GM21528 (cell line): ENCODE measurements at regions not wholly inside any gene's neighbourhood (a gene's known extent, or its start where the extent isn't known, plus 50 kb on each side); places are given as distances from the start of the nearest gene placed in this dataset.

Experiments
- ATAC-seq: cut with Tn5 transposase; IDR thresholded peaks from one replicate; pipeline ENCODE4 v1.9.1; 2021; ENCODE audit warnings: mild to moderate bottlenecking, moderate library complexity; ENCODE audit not compliant: unreplicated experiment, low FRiP score

DNA sequence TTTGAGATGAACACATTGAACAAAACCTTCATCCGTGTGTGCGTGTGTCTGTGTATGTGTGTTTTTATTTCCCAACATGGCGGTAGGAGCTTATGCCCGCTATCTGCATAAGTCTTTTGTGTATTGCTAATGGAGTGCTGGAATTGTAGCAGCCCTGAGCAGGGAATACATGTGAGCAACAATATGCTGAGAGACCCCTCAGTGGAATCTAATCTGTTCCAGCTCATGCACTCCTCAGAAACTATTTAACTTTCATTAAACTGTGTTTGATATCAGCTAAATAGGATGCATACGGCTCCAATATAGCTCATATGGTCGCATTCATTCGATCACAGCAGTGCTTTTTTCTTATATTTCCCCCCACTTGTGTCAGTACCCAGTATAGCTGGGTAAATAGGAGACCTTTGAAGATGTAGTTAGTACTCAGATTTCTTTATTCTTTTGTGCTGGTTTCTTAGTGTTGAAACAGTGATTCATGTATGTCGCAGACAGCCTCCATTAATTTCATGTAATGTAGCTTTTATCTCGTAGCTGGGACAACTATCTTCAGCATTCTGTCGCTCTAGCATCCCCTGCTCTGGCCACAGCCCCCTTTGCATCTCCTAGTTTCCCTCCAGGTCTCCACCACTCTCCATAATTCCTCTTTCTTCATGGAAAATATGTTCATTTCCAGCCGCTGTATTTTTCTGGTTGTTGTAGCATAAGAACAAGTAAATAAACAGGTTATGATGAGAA, 891.2 kb downstream of the BCL11A start:
- no peak for ATAC-seq

DNA sequence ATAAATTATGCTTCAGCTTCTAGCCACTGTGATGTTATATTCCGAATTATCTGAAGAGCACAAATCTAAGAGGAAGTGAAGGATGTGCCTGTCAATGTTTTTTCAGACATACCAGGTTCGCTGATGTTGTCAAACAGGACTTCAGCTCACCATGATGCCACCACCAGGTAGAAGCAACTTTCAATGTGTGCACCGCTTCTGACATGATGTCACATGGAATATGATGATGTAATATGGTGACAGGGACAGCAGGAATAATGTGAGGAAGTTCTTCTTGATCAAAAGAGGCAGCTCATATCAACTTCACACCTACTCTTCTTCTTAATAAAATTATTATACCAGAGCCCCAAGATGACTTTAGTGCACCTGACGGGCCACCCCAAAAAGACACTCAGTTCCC, 893.2 kb downstream of the BCL11A start:
- no peak for ATAC-seq

DNA sequence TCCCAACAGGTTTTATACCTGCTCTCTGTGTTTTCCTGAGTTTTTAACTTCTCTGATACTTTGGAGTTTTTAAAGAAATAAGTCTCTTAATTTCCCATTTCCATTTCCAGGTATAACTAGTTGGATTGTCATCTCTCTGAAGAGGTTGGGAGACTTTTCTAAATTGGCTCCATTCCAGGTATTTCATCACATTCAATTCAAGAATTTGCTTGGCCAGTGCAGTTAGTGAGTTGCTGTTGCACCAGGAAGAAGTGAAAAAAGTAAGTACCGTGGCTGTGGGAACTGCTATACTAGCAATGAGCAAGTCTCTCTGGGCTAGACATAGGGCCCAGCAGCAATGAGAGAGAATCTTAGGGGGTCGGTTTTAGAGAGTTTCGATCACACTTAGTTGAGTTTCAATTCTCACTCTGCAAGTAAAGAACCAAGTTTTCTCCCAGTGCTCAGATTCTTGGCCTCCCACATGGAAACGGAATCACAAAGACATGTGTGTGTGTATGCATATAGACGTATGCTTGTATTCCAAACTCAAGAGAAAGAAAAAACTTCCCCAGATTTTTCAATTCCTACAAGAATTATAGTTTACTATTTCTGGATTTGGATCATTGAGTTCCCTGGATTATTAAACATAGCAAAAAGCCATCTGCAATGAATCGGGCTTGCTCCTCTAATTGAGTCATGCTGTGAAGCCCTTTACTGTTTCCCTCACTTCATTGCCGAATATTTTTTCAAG, 894.4 kb downstream of the BCL11A start:
- no peak for ATAC-seq

DNA sequence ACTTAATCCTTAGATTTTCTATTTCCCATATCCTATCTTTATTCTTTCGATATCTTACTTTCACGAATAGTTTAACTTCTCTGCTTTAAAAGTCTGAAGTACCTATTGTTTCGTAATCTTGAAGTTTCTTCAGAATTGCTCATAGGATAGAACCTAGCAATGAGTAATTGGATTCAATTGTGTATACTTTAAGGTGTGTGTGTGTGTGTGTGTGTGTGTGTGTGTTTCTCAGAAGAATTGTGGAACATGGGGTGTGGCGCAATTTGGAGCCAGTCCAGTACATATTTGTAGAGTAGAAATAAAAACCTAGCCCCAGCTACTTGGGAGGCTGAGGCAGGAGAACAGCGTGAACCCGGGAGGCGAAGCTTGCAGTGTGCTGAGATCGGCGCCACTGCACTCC, 897.6 kb downstream of the BCL11A start:
- no peak for ATAC-seq

DNA sequence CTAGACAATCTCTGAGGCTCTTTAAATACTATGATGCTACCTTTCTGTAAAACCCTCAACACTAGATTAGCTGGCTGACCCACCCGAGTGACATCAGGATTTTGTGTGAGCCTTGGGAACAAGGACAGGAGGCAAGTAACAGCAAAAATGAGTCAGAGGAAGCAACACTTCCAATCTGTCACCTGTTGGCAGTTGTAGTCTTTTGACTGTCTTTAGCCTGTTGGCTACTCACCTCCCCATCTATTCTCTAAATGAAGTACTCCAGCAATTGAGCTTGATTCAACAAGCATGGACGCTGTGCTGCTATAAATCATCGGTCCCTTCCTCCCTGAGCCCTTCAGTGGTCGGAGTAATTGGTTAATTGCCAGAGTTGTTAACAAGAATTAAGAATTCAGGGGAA, 898.7 kb downstream of the BCL11A start:
- ATAC-seq: no peak

DNA sequence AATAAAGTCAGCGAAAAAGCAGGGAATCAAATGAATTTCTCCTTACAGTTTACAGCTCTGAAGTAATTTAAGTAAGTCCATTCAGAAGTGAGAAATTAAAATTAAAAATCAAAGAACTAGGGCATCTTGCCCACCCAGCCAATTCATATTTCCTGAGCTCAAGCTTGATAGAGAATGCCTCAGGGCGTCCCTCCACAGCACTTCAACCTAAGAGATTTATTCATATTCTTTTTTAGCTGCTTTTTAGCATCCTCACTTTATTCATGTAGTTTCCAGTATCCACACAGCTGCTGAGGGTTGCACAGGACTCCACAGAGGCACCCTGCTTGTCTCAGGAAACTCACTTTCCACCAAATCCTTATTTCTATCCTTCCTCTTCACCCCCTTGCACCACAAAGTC, 900.3 kb downstream of the BCL11A start:
- no peak for ATAC-seq

DNA sequence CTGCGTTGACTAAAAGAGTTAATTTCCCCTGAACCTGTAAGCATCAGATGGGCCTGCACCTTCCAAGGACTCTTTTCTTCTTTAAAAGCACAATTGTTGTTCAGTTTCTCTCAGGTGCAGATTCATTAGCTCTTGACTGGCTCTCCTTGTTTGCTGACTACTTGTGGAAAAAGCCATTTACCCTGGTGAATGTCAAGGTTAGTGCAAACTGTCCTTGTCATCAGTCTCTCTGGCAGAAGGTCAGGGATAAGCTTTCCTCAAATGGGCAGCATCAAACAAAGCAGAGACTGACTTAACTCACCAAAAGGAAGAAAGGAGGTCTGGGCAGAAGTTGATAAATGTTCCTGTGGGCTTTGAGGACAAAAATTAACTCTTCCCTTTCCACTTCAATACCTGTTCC, 922.7 kb downstream of the BCL11A start:
- no peak for ATAC-seq

DNA sequence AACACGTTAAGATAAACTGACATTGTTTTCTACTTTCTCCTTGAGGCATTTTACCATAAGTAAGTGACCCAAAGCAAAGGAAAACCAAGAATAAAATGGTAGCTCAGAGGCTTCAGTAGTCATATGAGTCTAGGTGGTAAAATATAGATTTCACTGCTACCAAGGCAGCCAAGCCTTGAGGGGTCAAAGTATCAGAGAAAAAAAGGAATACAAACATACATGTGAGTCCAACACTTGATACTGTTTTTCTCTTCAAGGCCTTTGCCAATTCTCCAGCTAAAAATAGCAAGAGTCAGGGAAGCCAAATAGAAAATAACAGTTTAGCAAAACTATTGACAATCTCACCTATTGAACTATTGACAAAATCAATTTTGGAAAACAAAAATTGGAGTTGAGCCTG, 925.9 kb downstream of the BCL11A start:
- no peak for ATAC-seq

DNA sequence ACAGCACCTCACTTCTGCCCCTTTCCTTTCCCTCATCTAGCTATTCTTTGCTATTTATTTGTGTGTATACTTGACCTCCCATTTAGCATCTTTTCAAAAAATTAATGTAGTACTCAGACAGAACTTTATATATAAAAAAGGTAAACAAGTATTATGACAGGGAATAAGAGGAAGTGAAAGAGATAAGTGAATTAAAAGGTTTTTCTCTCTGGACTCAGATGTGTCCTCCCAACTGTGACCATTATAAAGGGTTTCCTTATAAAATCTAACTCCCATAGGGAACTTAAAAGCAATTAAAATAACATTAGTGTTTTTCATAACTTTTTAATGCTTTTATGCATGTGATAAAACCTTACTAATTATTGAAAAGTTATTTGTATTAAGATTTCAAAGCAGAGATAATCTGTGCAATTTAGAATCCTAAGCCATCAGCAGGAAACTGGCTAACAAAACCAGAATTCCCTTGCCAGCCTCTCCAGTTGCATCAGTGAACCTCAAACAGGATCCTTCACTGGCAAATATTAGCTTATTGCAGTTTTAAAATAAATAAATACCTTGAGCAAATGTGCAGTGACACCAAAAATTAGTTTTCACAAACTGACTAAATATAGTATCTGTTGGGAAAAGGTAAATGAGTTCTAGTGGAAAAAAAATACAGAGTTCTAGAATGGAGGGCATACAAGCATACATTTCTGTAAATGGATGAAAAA, 930.7 kb downstream of the BCL11A start:
- ATAC-seq: no peak

DNA sequence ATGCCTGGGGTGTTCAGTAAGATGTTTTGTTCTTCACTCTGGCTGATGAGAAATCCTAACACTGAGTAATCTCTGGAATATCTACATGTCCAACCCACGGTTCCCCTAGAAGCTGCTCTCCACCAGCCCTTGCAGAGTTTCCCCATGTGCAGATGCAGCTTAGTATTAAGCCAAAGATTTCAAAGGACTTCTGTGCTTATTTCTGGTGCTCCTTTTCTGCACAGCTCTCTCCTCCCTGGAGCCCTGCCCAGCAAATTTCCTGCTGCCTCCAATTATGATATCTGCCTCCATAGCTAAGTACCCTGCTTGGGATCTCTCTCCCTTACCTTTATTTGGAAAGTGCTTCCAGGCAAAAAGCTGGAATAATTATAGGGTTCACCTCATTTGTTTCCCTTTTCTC, 949.3 kb downstream of the BCL11A start:
- no peak for ATAC-seq

DNA sequence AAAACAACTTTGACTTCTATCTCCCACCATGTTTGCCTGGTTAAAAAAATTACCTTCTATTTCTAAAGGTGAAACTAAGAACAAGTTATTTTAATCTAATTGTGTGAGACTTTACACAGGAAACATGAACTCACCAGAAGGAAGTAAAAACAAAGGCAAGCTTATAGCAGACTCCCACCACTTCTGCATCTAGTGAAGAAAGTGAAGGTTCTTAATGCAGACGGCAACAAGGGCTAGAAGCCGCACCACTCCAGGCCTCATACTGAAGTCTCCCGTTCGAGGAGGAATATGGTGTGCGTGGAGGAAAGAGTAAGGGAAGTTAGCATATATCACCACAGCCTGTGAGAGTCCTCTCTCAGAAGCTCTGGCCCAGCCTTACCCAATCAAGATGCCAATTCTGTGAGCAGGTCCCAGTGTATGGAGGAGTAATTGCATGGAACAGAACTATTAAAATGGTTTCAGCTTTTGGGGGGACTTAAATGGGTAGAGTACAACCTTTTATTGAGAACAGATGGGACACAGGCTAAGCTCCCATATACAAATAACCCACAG, 958.7 kb downstream of the BCL11A start:
- ATAC-seq: no peak

DNA sequence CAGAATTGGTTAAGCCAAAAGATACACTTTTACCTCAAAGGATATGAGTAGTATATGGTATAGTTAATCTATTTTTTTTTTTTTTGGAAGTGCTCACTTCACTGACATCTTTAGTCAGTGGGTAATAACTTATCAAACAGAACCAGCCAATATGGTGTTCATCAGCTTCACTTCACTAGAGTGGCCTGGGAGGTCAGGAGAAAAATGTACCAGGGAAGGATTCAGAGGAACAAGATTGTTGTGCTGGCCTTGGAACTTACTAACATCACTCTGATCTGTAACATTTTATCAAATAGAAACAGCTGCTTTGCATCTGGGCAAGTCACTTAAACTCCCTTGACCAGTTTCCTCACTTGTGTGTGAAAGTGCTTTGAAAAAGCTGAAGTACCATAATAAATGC, 962.7 kb downstream of the BCL11A start:
- ATAC-seq: no peak

DNA sequence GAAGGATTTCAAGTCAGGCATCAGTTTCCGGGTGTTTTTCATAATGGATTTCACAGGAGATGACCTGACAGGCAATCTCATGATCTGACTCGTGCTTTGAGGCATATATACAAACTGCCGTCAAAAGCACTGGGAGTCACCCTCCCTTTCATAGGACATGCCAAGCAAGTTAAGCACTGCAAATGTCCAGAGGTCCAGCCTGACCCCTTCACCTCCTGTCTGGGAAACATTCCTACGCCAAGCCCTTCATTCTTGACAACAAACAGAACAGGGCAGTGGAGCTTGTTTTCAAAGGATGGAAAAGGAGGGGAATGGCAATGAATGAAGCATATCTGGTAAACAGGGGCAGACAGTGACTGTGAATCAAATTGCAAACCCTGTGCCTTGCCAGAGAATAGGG, 963.6 kb downstream of the BCL11A start:
- ATAC-seq: no peak

DNA sequence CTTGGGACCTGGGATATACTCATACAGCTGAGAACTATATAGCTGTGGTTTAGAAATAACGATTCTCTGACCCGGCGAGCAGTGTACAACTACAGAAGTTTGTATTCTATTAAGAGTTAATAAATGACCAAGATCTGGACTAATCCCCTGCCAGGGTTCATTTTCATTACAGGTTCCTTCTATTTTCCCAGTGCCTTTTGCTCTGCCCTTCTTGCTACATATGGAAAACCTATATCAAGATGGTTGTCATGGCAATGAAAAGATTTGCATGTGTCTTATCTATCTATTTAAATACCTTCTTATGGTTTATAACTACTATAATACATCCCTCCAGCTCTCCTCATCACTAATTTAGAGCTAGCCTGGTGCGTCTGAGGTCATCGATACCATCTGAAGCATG, 965.2 kb downstream of the BCL11A start:
- ATAC-seq: no peak

DNA sequence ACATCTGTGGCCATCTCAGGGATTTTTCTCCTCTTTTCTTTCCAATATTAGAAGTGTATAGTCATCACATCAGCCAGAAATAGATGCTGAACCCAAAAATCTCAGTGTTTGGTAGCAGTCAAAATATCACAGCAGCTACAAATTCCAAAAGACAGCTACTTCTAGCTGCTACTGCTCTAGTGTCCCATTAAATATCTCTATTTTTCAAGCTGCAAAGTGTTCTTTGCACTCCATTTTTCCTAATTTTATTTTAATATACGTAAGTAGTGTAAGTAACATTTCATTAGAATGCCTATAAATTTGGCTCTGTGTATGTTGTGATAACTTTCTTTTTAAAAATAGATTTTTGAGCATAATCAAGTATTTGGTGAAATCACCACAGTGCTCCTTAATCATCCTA, 967.3 kb downstream of the BCL11A start:
- ATAC-seq: no peak

DNA sequence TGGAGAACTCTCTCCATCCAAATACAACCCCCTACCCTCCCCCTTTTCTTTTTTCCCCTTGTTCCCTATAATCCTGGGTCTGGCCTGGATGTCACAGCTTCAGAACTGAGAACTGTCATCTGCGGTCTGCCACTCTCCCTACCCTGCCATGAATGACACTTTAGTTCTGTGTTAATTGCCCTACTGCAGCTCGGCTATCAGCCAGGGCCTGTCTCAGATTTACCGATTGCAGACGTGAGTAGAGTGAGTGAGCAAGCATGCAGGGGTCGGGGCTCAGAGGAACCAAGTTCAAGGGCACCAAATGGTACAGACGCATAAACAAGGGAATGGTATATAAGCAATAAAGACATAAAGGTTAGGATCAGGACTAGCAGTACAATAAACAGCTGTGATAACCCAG, 967.8 kb downstream of the BCL11A start:
- ATAC-seq: no peak

DNA sequence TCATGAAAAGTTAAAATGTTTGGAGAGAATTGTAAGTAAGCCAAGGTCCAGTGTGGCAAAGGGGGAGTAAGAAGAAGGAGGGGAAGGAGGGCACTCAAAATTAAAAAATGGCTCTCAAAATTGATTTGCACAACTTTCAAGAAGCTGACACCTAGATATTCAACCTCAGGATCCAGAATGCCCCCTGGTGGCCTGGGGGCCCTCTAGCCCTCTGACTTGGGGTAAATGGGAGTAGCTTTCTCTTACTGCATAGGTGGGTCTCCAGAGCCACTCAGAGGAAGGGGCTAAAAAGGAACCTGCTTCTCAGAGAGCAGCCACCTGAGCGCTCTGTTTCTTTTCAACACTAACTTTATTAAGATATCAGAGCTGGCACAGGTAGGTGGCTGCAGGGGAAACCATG, 968.5 kb downstream of the BCL11A start:
- no peak for ATAC-seq

DNA sequence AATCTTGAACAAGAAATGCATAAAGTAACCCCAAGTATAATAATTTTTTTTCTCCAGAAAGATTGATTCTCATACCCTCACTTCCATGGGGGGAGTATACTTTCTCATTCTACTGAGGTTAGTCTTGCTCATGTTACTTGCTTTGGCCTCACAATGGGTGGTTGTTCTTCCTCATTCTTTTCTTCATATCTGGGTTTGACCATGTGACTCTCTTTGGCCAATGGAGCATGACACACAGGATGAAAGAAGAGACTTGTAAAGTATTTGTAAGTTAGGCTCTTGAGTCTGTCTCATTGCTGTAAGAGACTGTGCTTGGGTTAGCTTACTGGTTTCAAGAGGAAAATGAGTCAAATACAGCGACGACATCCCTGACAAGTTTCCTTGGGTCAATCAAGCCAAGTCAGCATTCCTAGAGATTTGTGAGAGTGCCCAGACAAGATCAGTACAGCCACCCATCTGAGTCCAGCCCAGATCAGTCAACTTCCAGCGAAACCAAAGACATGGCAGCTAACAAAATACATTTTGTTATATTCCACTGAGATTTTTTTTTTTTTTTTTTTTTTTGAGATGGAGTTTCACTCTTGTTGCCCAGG, 970.2 kb downstream of the BCL11A start:
- no peak for ATAC-seq

DNA sequence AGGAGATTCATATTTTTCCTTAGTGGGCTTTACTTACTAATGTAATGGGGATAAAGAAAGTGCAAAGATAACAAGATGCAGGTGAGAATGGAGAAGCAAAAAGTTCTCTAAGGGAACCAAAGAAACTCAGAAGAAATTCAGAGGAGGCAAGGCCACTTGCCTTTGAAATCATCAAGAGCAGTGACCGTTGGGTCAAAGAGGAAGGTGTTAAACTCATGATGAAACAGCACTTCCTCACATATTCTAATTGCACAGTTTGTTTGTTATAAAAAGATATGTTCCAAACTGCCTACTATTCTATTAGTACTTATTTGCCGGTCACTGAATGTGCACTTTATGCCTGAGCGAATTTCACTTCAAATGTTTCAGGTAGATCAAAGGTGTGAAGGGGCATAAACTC, 975.1 kb downstream of the BCL11A start:
- ATAC-seq: no peak

DNA sequence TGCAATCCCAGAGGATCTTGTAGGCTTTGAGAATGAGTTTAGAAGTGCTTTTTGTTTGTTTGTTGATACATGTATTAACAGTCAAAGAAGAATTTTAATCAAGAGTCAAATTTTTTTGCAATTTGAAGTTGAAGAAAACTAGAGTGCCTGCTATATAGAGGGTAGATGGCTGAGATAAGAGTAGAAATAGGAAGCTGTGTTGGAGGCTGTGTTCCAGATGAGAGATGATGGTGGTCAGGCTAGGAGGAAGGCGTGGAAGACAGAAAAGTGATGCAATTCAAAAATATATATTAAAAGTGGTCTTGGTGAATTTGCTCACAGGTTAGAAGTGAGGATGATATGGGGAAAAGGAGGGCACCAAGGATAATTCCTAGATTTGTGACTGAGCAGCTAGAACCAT, 978.3 kb downstream of the BCL11A start:
- no peak for ATAC-seq

DNA sequence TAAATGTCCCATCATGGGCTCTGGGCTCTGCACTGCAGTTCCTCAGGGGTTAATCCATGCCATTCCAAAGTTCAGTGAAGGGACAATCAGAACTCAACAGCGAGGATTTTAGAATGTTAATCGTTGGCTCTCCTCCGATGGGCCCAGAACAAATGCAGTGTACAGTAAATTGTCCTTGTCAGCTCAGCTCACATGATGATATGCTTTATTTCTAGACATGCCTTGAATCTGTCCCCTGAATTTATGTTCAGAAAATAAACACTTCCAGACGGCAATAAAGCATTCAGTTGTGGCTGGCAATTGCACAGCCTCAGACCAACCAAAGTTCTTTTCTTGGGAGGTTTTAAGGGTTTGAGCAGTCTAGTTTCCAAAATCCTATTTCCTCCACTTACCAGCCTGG, 981.2 kb downstream of the BCL11A start:
- no peak for ATAC-seq
